ENCODE measurements at regions not wholly inside any gene's neighbourhood (a gene's known extent, or its start where the extent isn't known, plus 50 kb on each side); places are given as distances from the start of the nearest gene placed in this dataset.
"Not testable (repeated sequence)": the region's sequence is repeated elsewhere in the genome, so short reads cannot be mapped to it uniquely, and the experiment has no call there.

DNA sequence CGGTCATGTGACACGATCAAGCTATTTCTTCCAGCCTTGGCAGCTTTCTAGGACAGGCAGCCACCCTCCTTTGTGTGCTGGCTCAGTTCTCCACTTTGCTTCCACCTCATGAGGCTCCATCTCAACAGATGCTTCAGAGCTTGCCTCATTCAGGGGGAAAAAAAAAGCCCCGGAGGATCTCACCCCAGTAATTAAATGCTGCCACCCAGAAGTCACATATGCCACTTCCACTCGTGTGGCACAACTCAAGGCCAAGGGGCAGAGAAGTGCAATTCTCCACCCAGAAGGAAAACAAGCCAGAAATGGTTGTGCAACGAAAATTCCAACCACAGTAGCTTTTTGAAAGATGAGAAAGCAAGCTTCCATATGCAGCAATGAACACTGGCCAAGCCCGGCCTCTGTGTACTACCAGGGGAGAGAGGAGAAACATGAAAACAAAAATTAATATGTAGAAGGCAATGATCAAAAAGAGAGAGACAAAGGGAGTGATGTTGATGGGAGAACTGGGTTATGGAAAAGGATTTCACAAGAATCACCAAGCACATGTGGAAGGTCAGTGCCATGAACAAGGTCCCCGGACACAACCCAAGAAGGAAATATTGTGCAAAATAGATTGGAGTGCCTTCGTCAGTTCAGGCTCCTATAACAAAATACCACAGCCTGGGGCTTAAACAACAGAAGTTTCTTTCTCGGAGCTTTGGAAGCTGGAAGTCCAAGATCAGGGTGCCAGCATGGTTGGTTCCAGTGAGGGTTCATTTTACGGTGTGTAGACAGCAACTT lies 113.3 kb upstream of the RRN3 start:
- DNase-seq (ENCODE audit: low spot score); intact Hi-C loops (cut with DNase I): not testable (repeated sequence)

DNA sequence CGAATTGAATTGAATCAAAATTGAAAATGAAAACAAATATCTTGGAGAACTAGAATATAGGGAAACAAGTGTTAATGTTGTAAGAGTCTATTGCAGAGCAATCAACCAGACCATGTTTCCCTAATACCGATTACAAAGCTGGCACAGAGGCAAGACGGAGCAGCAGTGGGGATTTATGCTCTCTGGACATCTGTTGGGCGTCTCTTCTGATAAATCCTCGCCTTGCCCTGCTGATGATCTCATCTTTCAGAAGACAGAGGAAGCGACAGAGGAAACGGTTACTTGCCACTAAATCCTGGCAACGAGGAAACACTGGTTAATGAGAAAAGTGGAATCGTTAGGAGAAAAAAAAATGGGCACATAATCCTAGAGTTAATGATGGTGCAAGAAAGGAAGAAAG lies 112.4 kb upstream of the RRN3 start:
- DNase-seq (ENCODE audit: low spot score); intact Hi-C loops (cut with DNase I): not testable (repeated sequence)

GRCh38 chr16:15205939-15206338 lies 111.9 kb upstream of the RRN3 start:
- intact Hi-C loops (cut with DNase I); DNase-seq (ENCODE audit: low spot score): not testable (repeated sequence)

DNA sequence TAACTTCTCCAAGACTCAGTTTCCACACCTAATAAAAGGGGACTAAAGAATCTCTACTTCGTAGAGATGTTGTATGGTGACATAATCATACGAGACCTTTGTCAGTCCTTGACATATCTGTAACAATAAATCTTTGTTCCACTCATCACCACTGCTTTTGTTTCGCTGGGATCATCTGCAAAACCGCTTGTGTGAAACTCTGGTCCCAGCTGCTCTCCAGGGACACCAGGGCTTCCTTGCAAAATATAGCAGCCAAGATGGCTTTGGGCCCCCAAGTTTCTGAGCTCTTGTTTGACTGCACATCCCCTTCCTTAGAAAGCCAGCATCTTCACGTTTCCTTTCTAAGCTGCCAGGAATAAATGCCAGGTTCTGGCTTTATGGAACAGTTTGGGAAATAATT lies 110.5 kb upstream of the RRN3 start:
- intact Hi-C loops (cut with DNase I): not testable (repeated sequence)

GRCh38 chr16:15192813-15193212 lies 98.7 kb upstream of the RRN3 start:
- DNase-seq (ENCODE audit: low spot score); intact Hi-C loops (cut with DNase I): not testable (repeated sequence)

More for the DNA sequence above, 110.5 kb upstream of the RRN3 start:
- not testable (repeated sequence) for DNase-seq (ENCODE audit: low spot score)

DNA sequence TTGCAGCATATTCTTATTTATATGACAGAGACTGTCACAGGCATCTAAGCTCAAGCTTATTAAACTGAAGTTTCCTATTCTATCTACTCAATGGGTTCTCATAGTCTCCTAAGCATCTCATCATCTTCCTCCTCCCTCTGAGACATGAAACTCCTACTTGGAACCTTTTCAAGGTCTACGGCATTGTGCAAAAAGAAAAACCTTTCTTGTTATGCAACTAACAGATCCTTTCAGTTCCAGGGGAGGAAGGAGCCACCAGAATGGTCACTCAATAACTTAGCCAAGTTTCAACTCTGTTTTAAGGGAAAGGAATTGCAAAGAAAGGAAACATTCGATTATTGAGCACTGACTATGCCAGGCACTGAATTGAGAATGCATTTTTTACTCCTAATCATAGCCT lies 98.1 kb upstream of the RRN3 start:
- DNase-seq (ENCODE audit: low spot score); intact Hi-C loops (cut with DNase I): not testable (repeated sequence)

- intact Hi-C loops (cut with DNase I); DNase-seq (ENCODE audit: low spot score): not testable (repeated sequence)
These were observed 95.4 kb upstream of the RRN3 start for GRCh38 chr16:15189478-15189877.

Measured in posterior vena cava (tissue), 2 donors.